ENCODE measurements at regions not wholly inside any gene's neighbourhood (a gene's known extent, or its start where the extent isn't known, plus 50 kb on each side); places are given as distances from the start of the nearest gene placed in this dataset.

DNA sequence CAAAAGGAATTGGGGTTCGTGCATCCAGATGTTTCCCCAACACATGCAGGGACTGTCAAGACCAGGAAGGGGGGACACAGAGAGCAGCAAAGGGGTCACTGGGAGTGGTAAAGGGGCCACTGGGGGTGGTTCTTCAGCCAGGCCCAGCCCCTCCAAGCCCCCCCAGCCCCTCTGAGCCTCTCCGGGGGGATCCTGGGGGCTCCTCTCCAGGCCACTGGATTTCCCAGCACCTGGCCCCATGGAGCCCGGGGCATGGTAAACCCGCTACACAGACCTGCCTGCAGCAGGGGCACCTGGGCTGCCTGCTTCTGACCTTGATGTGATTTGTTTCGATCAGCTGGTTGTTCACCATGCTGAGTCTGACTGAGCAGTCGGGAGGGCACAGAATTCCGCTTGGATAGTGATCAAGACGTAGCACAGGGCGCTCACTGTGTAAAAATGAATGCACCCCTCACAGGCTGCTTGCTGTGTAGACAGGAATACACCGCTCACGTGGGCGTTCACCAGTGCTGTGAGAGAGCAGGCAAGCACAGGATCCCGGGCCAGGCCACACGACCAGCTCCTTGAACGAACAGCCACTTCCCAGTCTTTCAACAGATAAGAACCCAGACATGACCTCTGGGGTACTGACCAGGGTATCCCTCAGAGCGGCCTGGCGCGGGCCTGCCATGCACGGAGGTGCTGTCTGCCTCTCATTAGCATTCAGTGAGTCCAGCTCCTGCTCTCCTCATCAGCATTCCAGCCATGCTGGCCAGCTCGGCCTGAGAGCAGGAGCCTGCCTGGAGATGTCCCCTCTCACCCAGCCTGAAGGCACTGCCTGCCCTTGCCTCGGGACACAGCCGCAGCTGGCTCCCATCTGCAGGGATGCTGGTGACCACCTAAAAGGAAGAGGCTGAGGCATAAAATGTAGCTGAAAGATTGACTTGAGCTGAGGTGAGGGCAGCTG is 73.3 kb upstream of the OTOS start:
- no peak overlapping the region for H3K27ac Mint-ChIP-seq
- no peaks in the 10 kb centered on the region for H3K36me3 Mint-ChIP-seq (ENCODE audit: low read depth)

DNA sequence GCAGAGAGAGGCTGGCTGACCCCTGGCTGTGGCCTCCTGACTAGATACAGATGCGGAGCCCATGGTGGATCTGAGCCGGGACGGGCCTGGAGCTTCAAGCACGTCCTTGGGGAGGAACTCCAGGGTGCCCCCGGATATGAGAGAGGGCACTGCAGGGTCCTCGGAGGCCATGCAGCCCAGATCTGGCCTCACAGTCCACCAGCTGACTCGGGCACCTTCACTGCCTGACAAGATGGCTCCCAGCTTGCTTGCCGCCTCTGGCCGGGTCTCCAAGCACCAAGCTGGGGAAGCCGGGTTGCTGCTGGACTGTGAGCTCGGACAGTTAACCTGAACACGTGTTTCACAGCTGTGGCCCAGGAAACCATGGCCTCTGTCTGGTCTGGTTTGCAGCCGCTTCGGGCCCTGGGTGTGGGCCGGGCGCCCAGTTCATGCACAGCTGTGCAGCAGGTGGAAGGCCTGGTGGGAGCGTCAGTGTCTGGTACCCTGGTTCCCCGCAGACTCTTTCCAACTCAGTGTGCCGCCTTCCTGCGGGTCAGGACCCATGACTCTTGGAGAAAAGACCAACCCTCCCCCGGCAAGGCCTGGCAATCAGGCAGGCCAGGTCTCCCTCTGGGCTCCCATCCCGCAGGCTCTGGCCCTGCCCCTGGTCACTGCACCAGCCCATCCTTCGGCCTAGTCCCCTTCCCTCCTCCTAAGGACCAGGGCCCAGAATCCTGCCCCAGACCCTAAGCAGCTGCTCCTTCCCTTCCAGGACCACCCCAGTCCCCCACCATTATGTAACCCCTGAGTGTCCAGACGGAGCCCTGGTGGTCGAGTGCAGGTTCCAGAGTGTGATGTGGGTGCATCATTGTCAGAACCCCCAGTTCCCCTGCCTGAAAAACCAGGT is 74.6 kb upstream of the OTOS start:
- Mint-ChIP-seq H3K9me3 (no peaks in the 10 kb centered on the region), H3K4me3 (no peak overlapping the region), H3K27me3 (ENCODE audit: insufficient read depth) (peaks cover 17% of the 10 kb centered on the region), H3K36me3 (ENCODE audit: low read depth) (no peaks in the 10 kb centered on the region), H3K27ac (no peak overlapping the region), H3K4me1 (ENCODE audit: low read depth) (peaks cover 4% of the 10 kb centered on the region)
- no peak for DNase-seq
- TF ChIP-seq, protein P1, sequence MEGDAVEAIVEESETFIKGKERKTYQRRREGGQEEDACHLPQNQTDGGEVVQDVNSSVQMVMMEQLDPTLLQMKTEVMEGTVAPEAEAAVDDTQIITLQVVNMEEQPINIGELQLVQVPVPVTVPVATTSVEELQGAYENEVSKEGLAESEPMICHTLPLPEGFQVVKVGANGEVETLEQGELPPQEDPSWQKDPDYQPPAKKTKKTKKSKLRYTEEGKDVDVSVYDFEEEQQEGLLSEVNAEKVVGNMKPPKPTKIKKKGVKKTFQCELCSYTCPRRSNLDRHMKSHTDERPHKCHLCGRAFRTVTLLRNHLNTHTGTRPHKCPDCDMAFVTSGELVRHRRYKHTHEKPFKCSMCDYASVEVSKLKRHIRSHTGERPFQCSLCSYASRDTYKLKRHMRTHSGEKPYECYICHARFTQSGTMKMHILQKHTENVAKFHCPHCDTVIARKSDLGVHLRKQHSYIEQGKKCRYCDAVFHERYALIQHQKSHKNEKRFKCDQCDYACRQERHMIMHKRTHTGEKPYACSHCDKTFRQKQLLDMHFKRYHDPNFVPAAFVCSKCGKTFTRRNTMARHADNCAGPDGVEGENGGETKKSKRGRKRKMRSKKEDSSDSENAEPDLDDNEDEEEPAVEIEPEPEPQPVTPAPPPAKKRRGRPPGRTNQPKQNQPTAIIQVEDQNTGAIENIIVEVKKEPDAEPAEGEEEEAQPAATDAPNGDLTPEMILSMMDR (IDR thresholded peaks at IDR 0.05): no peak

More for the DNA sequence above, 73.3 kb upstream of the OTOS start:
- H3K9me3 Mint-ChIP-seq: no peaks in the 10 kb centered on the region
- DNase-seq: no peak
- no peak overlapping the region for H3K4me3 Mint-ChIP-seq
- H3K4me1 Mint-ChIP-seq (ENCODE audit: low read depth): no peaks in the 10 kb centered on the region
- peaks cover 18% of the 10 kb centered on the region for H3K27me3 Mint-ChIP-seq (ENCODE audit: insufficient read depth)
- TF ChIP-seq, protein P1 (IDR thresholded peaks at IDR 0.05): no peak

DNA sequence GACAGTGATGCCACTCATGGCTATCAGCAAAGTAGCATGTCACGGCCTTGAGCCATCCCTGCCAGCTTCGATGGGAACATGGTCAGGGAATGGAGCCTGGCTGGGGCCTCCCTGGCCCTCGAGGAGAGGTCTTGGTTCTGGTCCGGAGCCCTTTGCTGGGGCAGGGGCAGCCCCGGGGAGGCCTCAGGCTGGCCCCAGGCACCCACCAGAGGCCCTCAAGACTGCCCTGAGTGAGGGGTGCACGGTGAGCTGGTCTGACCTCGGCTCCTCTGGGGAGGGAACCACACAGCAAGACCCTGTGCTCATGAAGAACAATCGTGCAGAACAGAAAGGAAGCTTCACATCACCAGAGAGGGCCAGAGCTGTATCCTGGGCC is 75.2 kb upstream of the OTOS start:
- H3K4me1 Mint-ChIP-seq (ENCODE audit: low read depth): peaks cover 10% of the 10 kb centered on the region
- no peak overlapping the region for H3K27ac Mint-ChIP-seq
- no peak for DNase-seq
- no peaks in the 10 kb centered on the region for H3K9me3 Mint-ChIP-seq
- H3K36me3 Mint-ChIP-seq (ENCODE audit: low read depth): no peaks in the 10 kb centered on the region
- peaks cover 15% of the 10 kb centered on the region for H3K27me3 Mint-ChIP-seq (ENCODE audit: insufficient read depth)
- no peak overlapping the region for H3K4me3 Mint-ChIP-seq
- TF ChIP-seq, protein P1 (IDR thresholded peaks at IDR 0.05): no peak

DNA sequence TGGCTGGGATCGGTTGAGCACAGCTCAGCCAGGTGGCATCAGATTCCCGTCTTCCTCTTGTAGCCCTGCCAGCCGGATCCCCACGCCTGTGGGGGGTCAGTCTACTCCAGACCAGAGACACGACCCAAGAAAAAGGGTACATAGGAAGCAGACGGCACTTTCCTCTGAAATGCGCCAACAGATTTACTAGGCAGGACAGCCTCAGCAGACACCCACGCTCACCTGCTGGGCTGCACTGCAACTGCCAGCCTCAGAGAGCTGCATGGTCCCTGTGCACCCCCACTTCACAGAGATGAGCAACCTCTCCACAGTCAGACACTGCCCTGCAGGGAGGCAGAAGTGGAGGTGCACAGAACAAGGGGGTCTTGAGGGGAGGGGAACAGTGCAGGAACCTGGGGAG is 75.7 kb upstream of the OTOS start:
- no peak for DNase-seq
- no peak overlapping the region for H3K27ac Mint-ChIP-seq
- peaks cover 13% of the 10 kb centered on the region for H3K4me1 Mint-ChIP-seq (ENCODE audit: low read depth)
- H3K36me3 Mint-ChIP-seq (ENCODE audit: low read depth): no peaks in the 10 kb centered on the region
- TF ChIP-seq, protein P1 (IDR thresholded peaks at IDR 0.05): no peak
- H3K4me3 Mint-ChIP-seq: no peak overlapping the region
- H3K27me3 Mint-ChIP-seq (ENCODE audit: insufficient read depth): peaks cover 15% of the 10 kb centered on the region
- H3K9me3 Mint-ChIP-seq: no peaks in the 10 kb centered on the region

DNA sequence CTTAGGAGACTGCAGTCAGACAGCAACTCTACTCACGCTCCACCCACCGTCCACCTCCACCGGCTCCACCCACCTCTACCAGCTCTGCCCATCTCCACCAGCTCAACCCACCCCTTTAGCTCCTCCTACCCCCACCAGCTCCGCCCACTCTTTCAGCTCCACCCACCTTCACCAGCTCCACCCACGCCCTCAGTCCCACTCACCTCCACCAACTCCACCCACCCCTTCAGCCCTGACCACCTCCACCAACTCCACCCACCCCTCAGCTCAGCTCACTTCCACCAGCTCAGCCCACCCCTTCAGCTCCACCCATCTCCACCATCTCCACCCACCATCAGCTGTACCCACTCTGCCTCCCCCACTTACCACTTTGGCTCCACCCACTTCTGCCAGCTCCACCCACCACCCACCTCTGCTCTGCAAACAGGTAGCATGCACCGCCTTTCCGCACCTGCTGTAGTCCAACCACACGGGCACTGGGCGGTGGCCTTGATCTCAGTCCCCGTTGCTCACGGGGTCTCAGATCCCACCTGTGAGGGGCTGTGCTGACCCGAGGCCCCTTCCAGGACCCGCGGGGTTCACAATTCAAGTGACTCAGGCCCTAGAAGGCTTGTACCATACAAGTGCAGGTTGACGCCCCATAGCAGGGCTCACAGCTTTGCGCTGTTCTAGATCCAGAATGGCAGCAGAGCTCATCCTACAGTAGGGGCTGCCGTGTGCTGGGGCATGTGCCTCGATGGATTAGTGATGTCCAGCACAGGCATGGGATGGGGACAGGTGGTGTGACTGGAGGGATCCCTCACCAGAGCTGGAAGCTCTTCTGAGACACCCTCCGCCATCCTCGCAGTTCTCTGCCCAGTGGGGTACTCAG is 77.2 kb upstream of the OTOS start:
- TF ChIP-seq, protein P1 (IDR thresholded peaks at IDR 0.05): no peak
- no peak overlapping the region for H3K27ac Mint-ChIP-seq
- H3K27me3 Mint-ChIP-seq (ENCODE audit: insufficient read depth): peaks cover 16% of the 10 kb centered on the region
- H3K4me3 Mint-ChIP-seq: no peak overlapping the region
- no peaks in the 10 kb centered on the region for H3K36me3 Mint-ChIP-seq (ENCODE audit: low read depth)
- DNase-seq: no peak
- no peaks in the 10 kb centered on the region for H3K9me3 Mint-ChIP-seq
- peaks cover 17% of the 10 kb centered on the region for H3K4me1 Mint-ChIP-seq (ENCODE audit: low read depth)
